ENCODE measurements at regions not wholly inside any gene's neighbourhood (a gene's known extent, or its start where the extent isn't known, plus 50 kb on each side); places are given as distances from the start of the nearest gene placed in this dataset.

DNA sequence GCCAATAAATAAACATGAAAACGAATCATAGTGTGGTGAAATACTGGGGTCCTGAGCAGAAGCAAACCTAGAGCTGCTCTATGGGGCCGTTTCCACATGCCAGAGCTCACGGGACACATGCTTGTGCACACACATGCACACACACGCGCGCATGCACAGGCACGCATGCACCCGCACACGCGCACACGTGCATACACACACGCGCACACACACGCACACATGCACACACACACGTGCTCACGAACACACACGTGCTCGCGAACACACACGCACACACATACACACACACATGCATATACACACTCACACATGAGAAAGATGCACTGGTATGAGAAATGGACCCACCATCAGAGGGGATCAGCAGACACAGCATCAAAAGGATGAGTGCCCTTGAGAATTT lies 52.2 kb upstream of the DNAJA2 start:
- TF ChIP-seq HDAC6 (IDR thresholded peaks at IDR 0.05; ENCODE audit: low read depth, low read length) (no peak), CTCF (CRISPR knock-in tag; IDR thresholded peaks at IDR 0.05) (no peak), HNF4A (CRISPR knock-in tag; IDR thresholded peaks at IDR 0.05) (no peak), HNF4G (IDR thresholded peaks at IDR 0.05; ENCODE audit: borderline replicate concordance, low read depth, low read length) (no peak), HNF4G (CRISPR knock-in tag; IDR thresholded peaks at IDR 0.05; ENCODE audit: borderline replicate concordance, low read depth) (no peak), ZNF619 (CRISPR knock-in tag; IDR thresholded peaks at IDR 0.05) (no peak)
